Neural cell (in vitro differentiated cells): ENCODE measurements at regions not wholly inside any gene's neighbourhood (a gene's known extent, or its start where the extent isn't known, plus 50 kb on each side); places are given as distances from the start of the nearest gene placed in this dataset.
"Not testable (repeated sequence)": the region's sequence is repeated elsewhere in the genome, so short reads cannot be mapped to it uniquely, and the experiment has no call there.

Experiments used
- CTCF ChIP-seq: fragments of 450-650 bp; IDR thresholded peaks from 2 replicates; pipeline ENCODE4 v1.5.1; 2014; ENCODE audit warnings: antibody characterized with exemption, mild to moderate bottlenecking, moderate library complexity; ENCODE audit not compliant: poor library complexity, severe bottlenecking
- EP300 ChIP-seq: fragments of 450-650 bp; conservative IDR thresholded peaks from 2 replicates; pipeline ENCODE4 v1.6.1; 2014; ENCODE audit warnings: antibody characterized with exemption, mild to moderate bottlenecking, moderate library complexity; ENCODE audit not compliant: poor library complexity, severe bottlenecking
- EZH2 ChIP-seq: fragments of 200-600, 300-800 bp; shearing (Covaris generic), sonication (generic); IDR thresholded peaks from 2 replicates; pipeline ENCODE4 v1.6.1; 2014; ENCODE audit warnings: antibody characterized with exemption, low read length, borderline replicate concordance, mild to moderate bottlenecking; ENCODE audit not compliant: insufficient read depth, poor library complexity, severe bottlenecking
- RAD21 ChIP-seq: fragments of 450-650 bp; conservative IDR thresholded peaks from 2 replicates; pipeline ENCODE4 v1.6.1; 2014; ENCODE audit warnings: antibody characterized with exemption, mild to moderate bottlenecking, moderate library complexity
- REST ChIP-seq: IDR thresholded peaks from 2 replicates; pipeline ENCODE4 v1.6.1; 2012; ENCODE audit warnings: borderline replicate concordance

GRCh38 chr11:96555826-96556225 lies 166.0 kb downstream of the JRKL start:
- TF ChIP-seq CTCF, EP300, RAD21, EZH2, REST: not testable (repeated sequence)
